Cardiac fibroblast (primary cell): ENCODE measurements at regions not wholly inside any gene's neighbourhood (a gene's known extent, or its start where the extent isn't known, plus 50 kb on each side); places are given as distances from the start of the nearest gene placed in this dataset.
"Not testable (repeated sequence)": the region's sequence is repeated elsewhere in the genome, so short reads cannot be mapped to it uniquely, and the experiment has no call there.

Experiments used
- DNase-seq, 2 donors: peaks; one replicate each; pipeline versions ENCODE4 v3.0.0 to v3.0.0-alpha.2; 2010; ENCODE audit warnings: low read depth in 2 of 2
- H3K4me3 ChIP-seq, 2 donors: replicated peaks in 1 of 2; 1 replicate in 1 of 2; 2 replicates in 1 of 2; pipeline ENCODE4 v1.5.1; 2011; ENCODE audit warnings: low read depth in 2 of 2, low read length in 2 of 2, mild to moderate bottlenecking in 2 of 2, moderate library complexity in 1 of 2
- CTCF ChIP-seq: IDR thresholded peaks from one replicate; pipeline ENCODE4 v1.5.1; 2011; ENCODE audit warnings: low read depth, mild to moderate bottlenecking, low read length, inconsistent platforms

- TF ChIP-seq CTCF: peak; percentile 2
- H3K4me3 ChIP-seq: not testable (repeated sequence)
- peak; percentile 7 to 17 for DNase-seq
Measured at GRCh38 chr7:35945621-35946020, 144.8 kb downstream of the SEPTIN7 start.

- not testable (repeated sequence) for H3K4me3 ChIP-seq, DNase-seq
Measured at GRCh38 chr7:35955735-35956134, 154.9 kb downstream of the SEPTIN7 start.

GRCh38 chr7:35956988-35957387 lies 156.1 kb downstream of the SEPTIN7 start:
- not testable (repeated sequence) for H3K4me3 ChIP-seq, DNase-seq

- not testable (repeated sequence) for DNase-seq, H3K4me3 ChIP-seq
Measured at GRCh38 chr7:35961260-35961659, 160.4 kb downstream of the SEPTIN7 start.

- H3K4me3 ChIP-seq, DNase-seq: not testable (repeated sequence)
Measured at GRCh38 chr7:35962607-35963006, 161.8 kb downstream of the SEPTIN7 start.

- no peak for TF ChIP-seq CTCF
- DNase-seq: no peak
- H3K4me3 ChIP-seq: no peak overlapping the region
Measured at GRCh38 chr7:35967366-35968139, 166.7 kb downstream of the SEPTIN7 start.

GRCh38 chr7:35968140-35968940 lies 167.5 kb downstream of the SEPTIN7 start:
- H3K4me3 ChIP-seq: no peak overlapping the region
- no peak for TF ChIP-seq CTCF
- DNase-seq: no peak

GRCh38 chr7:35969066-35969465 lies 168.2 kb downstream of the SEPTIN7 start:
- TF ChIP-seq CTCF: no peak
- no peak overlapping the region for H3K4me3 ChIP-seq
- no peak for DNase-seq

GRCh38 chr7:35970458-35970857 lies 169.6 kb downstream of the SEPTIN7 start:
- no peak for TF ChIP-seq CTCF
- DNase-seq: no peak
- no peak overlapping the region for H3K4me3 ChIP-seq
